ENCODE measurements at regions not wholly inside any gene's neighbourhood (a gene's known extent, or its start where the extent isn't known, plus 50 kb on each side); places are given as distances from the start of the nearest gene placed in this dataset.

DNA sequence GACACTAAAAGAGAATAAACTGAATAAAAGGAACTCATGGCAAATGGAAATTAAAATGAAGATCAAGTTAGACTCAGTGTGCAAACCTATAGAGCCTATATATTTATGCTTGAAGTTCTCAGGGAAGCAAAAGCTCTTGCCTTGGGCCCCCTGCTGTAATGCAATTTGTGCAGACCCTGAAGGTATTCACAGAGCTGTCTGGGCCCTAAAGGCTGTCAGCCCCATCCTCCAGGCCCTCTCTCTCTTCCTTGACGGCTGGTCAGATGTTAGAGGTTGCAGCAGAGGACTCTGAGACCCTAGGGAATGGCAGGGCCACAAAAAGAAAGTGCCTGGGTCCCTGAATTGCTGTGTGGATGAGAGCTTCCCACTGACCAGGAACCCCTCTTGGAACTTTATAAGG lies 283.9 kb upstream of the TUT7 start:
- Mint-ChIP-seq H3K4me1 (ENCODE audit: low read depth, unreplicated experiment) (peaks cover 9% of the 10 kb centered on the region), H3K9me3 (ENCODE audit: low read depth, unreplicated experiment) (no peaks in the 10 kb centered on the region), H3K4me3 (ENCODE audit: low read depth, unreplicated experiment) (no peak overlapping the region), H3K36me3 (ENCODE audit: insufficient read depth, unreplicated experiment) (no peaks in the 10 kb centered on the region), H3K27ac (ENCODE audit: unreplicated experiment) (no peak overlapping the region), H3K27me3 (ENCODE audit: unreplicated experiment) (peaks cover 11% of the 10 kb centered on the region)
- intact Hi-C loops (cut with micrococcal nuclease; ENCODE audit: unreplicated experiment), result loop anchor here (10.0 kb wide), 1 partner anchor 307 kb away; the partner anchor contains the start of gene GAS1
- CTCF ChIA-PET, result no interaction called here
- no TSS peak for BruUV-seq (replicated peaks)
- no peak for TF ChIP-seq CTCF (IDR thresholded peaks at IDR 0.05; ENCODE audit: unreplicated experiment)
- no peak for DNase-seq

- Mint-ChIP-seq H3K9me3 (ENCODE audit: low read depth, unreplicated experiment) (no peaks in the 10 kb centered on the region), H3K4me3 (ENCODE audit: low read depth, unreplicated experiment) (no peak overlapping the region), H3K4me1 (ENCODE audit: low read depth, unreplicated experiment) (peaks cover 9% of the 10 kb centered on the region), H3K27ac (ENCODE audit: unreplicated experiment) (no peak overlapping the region), H3K27me3 (ENCODE audit: unreplicated experiment) (peaks cover 5% of the 10 kb centered on the region), H3K36me3 (ENCODE audit: insufficient read depth, unreplicated experiment) (no peaks in the 10 kb centered on the region)
- no TSS peak for BruUV-seq (replicated peaks)
- peak; percentile 9 for DNase-seq
- peak; percentile 50 for TF ChIP-seq CTCF (IDR thresholded peaks at IDR 0.05; ENCODE audit: unreplicated experiment)
- intact Hi-C loops (cut with micrococcal nuclease; ENCODE audit: unreplicated experiment), result loop anchor here (10.0 kb wide), 1 partner anchor 307 kb away; the partner anchor contains the start of gene GAS1
- CTCF ChIA-PET, result no interaction called here
Measured at GRCh38 chr9:86637515-86637914, 283.3 kb upstream of the TUT7 start.

GRCh38 chr9:86636519-86636918 lies 282.3 kb upstream of the TUT7 start:
- intact Hi-C loops (cut with micrococcal nuclease; ENCODE audit: unreplicated experiment), result loop anchor here (10.0 kb wide), 1 partner anchor 308 kb away; the partner anchor contains the start of gene GAS1
- Mint-ChIP-seq H3K4me1 (ENCODE audit: low read depth, unreplicated experiment) (peaks cover 9% of the 10 kb centered on the region), H3K36me3 (ENCODE audit: insufficient read depth, unreplicated experiment) (no peaks in the 10 kb centered on the region), H3K9me3 (ENCODE audit: low read depth, unreplicated experiment) (no peaks in the 10 kb centered on the region), H3K27ac (ENCODE audit: unreplicated experiment) (no peak overlapping the region), H3K4me3 (ENCODE audit: low read depth, unreplicated experiment) (no peak overlapping the region), H3K27me3 (ENCODE audit: unreplicated experiment) (no peaks in the 10 kb centered on the region)
- BruUV-seq (replicated peaks), result no TSS peak
- CTCF ChIA-PET, result no interaction called here
- no peak for TF ChIP-seq CTCF (IDR thresholded peaks at IDR 0.05; ENCODE audit: unreplicated experiment)
- no peak for DNase-seq

GRCh38 chr9:86636038-86636437 lies 281.8 kb upstream of the TUT7 start:
- H3K36me3 Mint-ChIP-seq (ENCODE audit: insufficient read depth, unreplicated experiment), result no peaks in the 10 kb centered on the region
- no peak for DNase-seq
- intact Hi-C loops (cut with micrococcal nuclease; ENCODE audit: unreplicated experiment), result loop anchor here (10.0 kb wide), 1 partner anchor 309 kb away; the partner anchor contains the start of gene GAS1
- H3K9me3 Mint-ChIP-seq (ENCODE audit: low read depth, unreplicated experiment), result no peaks in the 10 kb centered on the region
- no peak overlapping the region for H3K4me3 Mint-ChIP-seq (ENCODE audit: low read depth, unreplicated experiment)
- no peak overlapping the region for H3K27ac Mint-ChIP-seq (ENCODE audit: unreplicated experiment)
- H3K27me3 Mint-ChIP-seq (ENCODE audit: unreplicated experiment), result no peaks in the 10 kb centered on the region
- CTCF ChIA-PET, result no interaction called here
- TF ChIP-seq CTCF (IDR thresholded peaks at IDR 0.05; ENCODE audit: unreplicated experiment), result no peak
- BruUV-seq (replicated peaks), result no TSS peak
- peaks cover 9% of the 10 kb centered on the region for H3K4me1 Mint-ChIP-seq (ENCODE audit: low read depth, unreplicated experiment)
